ENCODE measurements at regions not wholly inside any gene's neighbourhood (a gene's known extent, or its start where the extent isn't known, plus 50 kb on each side); places are given as distances from the start of the nearest gene placed in this dataset.

DNA sequence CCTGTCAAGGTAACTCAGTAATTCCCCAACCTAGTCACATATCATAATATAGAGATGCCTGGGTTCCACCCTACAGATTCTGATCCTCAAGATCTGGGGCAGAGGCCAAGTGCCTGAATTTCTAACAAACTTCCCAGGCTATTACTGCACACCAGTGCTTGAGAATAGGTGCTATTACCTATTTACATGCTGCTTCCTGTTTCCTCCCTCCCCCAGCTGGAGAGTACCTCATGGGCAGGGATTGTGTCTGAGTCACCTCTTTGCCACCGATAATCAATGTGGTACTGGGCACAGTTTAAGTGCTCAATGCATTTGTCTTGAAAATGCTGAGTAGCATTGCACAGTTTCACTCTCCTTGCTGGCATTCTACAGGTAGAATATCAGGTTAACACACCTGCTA is 582.2 kb upstream of the CADM1 start:
- no peaks in the 10 kb centered on the region for H3K4me1 Mint-ChIP-seq (ENCODE audit: unreplicated experiment)
- no peaks in the 10 kb centered on the region for H3K9me3 Mint-ChIP-seq
- no peaks in the 10 kb centered on the region for H3K36me3 Mint-ChIP-seq
- H3K27me3 Mint-ChIP-seq: peaks cover 32% of the 10 kb centered on the region
- no peak for TF ChIP-seq CTCF (conservative IDR thresholded peaks at IDR 0.05)
- H3K27ac Mint-ChIP-seq: no peak overlapping the region
- H3K4me3 Mint-ChIP-seq: no peak overlapping the region
- no peak for DNase-seq (ENCODE audit: extremely low spot score, unreplicated experiment)

GRCh38 chr11:116085031-116085635 is 580.9 kb upstream of the CADM1 start:
- no peak for DNase-seq (ENCODE audit: extremely low spot score, unreplicated experiment)
- H3K4me1 Mint-ChIP-seq (ENCODE audit: unreplicated experiment): no peaks in the 10 kb centered on the region
- H3K4me3 Mint-ChIP-seq: no peak overlapping the region
- no peak overlapping the region for H3K27ac Mint-ChIP-seq
- no peak for TF ChIP-seq CTCF (conservative IDR thresholded peaks at IDR 0.05)
- H3K9me3 Mint-ChIP-seq: peaks cover 4% of the 10 kb centered on the region
- H3K27me3 Mint-ChIP-seq: peaks cover 32% of the 10 kb centered on the region
- no peaks in the 10 kb centered on the region for H3K36me3 Mint-ChIP-seq

DNA sequence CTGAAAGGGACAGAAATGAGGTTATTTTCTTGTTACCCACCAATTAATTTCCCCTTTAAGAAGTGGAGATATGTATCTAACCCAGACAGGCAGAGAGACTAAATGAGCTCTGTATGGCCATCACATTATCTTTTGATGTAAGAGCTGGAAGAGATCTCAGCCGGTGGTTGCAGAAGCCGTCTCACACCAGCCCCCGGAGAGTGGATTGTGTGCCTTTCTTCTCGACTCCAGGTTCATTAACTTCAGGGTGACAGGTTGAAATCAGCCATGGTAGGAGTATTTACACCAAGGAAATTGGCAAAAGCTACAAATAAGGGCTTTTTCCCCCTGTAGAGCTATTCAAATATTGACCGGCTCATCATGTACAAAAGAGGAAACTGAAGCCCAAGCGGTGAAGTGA is 580.3 kb upstream of the CADM1 start:
- H3K27ac Mint-ChIP-seq: no peak overlapping the region
- no peak for TF ChIP-seq CTCF (conservative IDR thresholded peaks at IDR 0.05)
- H3K27me3 Mint-ChIP-seq: peaks cover 32% of the 10 kb centered on the region
- H3K4me1 Mint-ChIP-seq (ENCODE audit: unreplicated experiment): no peaks in the 10 kb centered on the region
- DNase-seq (ENCODE audit: extremely low spot score, unreplicated experiment): no peak
- H3K9me3 Mint-ChIP-seq: peaks cover 4% of the 10 kb centered on the region
- H3K4me3 Mint-ChIP-seq: no peak overlapping the region
- no peaks in the 10 kb centered on the region for H3K36me3 Mint-ChIP-seq

GRCh38 chr11:116082256-116082655 is 578.0 kb upstream of the CADM1 start:
- no peaks in the 10 kb centered on the region for H3K36me3 Mint-ChIP-seq
- no peak for DNase-seq (ENCODE audit: extremely low spot score, unreplicated experiment)

DNA sequence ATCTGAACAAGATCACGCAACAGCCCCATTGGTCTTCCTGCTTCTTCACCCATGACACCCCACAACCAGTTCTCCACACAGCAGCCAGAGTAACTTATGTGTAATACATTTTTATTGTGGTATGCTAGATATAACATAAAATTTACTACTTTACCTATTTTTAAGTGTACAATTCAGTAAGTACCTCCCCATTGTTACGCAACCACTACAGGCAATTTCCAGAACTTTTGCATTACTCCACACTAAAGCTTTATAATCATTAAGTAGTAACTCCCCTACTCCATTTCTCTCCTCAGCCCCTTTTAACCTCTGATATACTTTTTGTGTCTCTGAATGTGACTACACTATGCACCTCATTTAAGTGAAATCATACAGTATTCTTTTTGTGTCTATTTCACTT is 575.4 kb upstream of the CADM1 start:
- TF ChIP-seq CTCF (conservative IDR thresholded peaks at IDR 0.05): no peak
- no peaks in the 10 kb centered on the region for H3K4me1 Mint-ChIP-seq (ENCODE audit: unreplicated experiment)
- DNase-seq (ENCODE audit: extremely low spot score, unreplicated experiment): no peak
- H3K27ac Mint-ChIP-seq: no peak overlapping the region
- peaks cover 4% of the 10 kb centered on the region for H3K9me3 Mint-ChIP-seq
- no peak overlapping the region for H3K4me3 Mint-ChIP-seq
- peaks cover 20% of the 10 kb centered on the region for H3K27me3 Mint-ChIP-seq
- H3K36me3 Mint-ChIP-seq: no peaks in the 10 kb centered on the region

More at GRCh38 chr11:116082256-116082655, 578.0 kb upstream of the CADM1 start:
- Mint-ChIP-seq H3K27me3 (peaks cover 29% of the 10 kb centered on the region), H3K4me1 (ENCODE audit: unreplicated experiment) (no peaks in the 10 kb centered on the region), H3K4me3 (no peak overlapping the region), H3K27ac (no peak overlapping the region), H3K9me3 (peaks cover 4% of the 10 kb centered on the region)
- TF ChIP-seq CTCF (conservative IDR thresholded peaks at IDR 0.05): no peak

All from type B pancreatic cell (in vitro differentiated cells).